ENCODE measurements at regions not wholly inside any gene's neighbourhood (a gene's known extent, or its start where the extent isn't known, plus 50 kb on each side); places are given as distances from the start of the nearest gene placed in this dataset.

DNA sequence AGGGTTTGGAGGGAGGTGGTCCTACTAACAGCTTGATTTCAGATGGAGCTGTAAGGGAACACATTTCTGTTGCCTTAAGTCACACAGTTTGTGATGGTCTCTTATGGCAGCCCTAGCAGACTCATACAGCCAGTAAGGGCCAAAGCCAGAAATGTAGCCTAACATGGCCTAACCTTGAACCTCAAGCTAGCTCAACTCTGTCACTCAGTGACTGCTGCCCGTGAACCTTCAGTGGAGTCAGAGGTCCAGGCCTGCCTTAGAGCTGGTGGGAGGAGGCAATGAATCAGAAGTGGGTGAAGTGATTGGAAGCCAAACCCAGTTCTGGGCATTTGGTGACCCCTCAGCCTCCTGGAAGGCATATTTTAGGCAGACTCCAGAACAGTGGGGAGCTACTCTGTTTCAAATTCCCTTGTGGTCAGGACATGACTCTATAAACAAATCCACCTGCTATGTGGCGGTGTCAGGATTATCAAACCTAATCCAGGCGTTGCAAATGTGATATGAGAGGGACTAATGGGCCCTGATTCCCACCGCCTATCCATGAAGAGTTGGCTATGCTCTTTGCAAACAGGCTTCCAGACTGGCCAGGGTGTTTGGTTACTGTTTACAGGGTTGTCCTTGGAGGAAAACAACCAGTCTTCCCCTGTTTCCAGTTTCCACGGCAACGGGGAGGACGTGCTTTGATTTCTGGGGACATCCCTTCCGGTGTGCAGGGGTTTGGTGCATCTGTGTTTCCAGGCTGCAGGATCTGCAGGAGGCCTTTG lies 105.9 kb upstream of the AGBL1 start:
- no peak for TF ChIP-seq ZBTB7A (IDR thresholded peaks at IDR 0.05; ENCODE audit: low read depth)
- TF ChIP-seq TAF1 (IDR thresholded peaks at IDR 0.05; ENCODE audit: low read depth): no peak
- no peak for TF ChIP-seq CEBPB (IDR thresholded peaks at IDR 0.05)
- no peak for TF ChIP-seq TCF12 (IDR thresholded peaks at IDR 0.05; ENCODE audit: low read depth)
- TF ChIP-seq CREB1 (IDR thresholded peaks at IDR 0.05; ENCODE audit: low read depth): no peak
- TF ChIP-seq RAD21 (IDR thresholded peaks at IDR 0.05; ENCODE audit: low read depth): no peak
- TF ChIP-seq FOXM1 (IDR thresholded peaks at IDR 0.05; ENCODE audit: borderline replicate concordance, low read depth): no peak
- TF ChIP-seq EGR1 (IDR thresholded peaks at IDR 0.05): no peak
- TF ChIP-seq, protein P1, sequence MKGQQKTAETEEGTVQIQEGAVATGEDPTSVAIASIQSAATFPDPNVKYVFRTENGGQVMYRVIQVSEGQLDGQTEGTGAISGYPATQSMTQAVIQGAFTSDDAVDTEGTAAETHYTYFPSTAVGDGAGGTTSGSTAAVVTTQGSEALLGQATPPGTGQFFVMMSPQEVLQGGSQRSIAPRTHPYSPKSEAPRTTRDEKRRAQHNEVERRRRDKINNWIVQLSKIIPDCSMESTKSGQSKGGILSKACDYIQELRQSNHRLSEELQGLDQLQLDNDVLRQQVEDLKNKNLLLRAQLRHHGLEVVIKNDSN (IDR thresholded peaks at IDR 0.05): no peak
- TF ChIP-seq TEAD4 (IDR thresholded peaks at IDR 0.05): no peak
- TF ChIP-seq, protein P2, sequence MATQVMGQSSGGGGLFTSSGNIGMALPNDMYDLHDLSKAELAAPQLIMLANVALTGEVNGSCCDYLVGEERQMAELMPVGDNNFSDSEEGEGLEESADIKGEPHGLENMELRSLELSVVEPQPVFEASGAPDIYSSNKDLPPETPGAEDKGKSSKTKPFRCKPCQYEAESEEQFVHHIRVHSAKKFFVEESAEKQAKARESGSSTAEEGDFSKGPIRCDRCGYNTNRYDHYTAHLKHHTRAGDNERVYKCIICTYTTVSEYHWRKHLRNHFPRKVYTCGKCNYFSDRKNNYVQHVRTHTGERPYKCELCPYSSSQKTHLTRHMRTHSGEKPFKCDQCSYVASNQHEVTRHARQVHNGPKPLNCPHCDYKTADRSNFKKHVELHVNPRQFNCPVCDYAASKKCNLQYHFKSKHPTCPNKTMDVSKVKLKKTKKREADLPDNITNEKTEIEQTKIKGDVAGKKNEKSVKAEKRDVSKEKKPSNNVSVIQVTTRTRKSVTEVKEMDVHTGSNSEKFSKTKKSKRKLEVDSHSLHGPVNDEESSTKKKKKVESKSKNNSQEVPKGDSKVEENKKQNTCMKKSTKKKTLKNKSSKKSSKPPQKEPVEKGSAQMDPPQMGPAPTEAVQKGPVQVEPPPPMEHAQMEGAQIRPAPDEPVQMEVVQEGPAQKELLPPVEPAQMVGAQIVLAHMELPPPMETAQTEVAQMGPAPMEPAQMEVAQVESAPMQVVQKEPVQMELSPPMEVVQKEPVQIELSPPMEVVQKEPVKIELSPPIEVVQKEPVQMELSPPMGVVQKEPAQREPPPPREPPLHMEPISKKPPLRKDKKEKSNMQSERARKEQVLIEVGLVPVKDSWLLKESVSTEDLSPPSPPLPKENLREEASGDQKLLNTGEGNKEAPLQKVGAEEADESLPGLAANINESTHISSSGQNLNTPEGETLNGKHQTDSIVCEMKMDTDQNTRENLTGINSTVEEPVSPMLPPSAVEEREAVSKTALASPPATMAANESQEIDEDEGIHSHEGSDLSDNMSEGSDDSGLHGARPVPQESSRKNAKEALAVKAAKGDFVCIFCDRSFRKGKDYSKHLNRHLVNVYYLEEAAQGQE (IDR thresholded peaks at IDR 0.05; ENCODE audit: low read depth): no peak
- no peak for TF ChIP-seq EP300 (IDR thresholded peaks at IDR 0.05; ENCODE audit: borderline replicate concordance)
- TF ChIP-seq YY1 (IDR thresholded peaks at IDR 0.05; ENCODE audit: low read depth): no peak
- TF ChIP-seq NFIC (IDR thresholded peaks at IDR 0.05): no peak
- no peak for TF ChIP-seq MAX (IDR thresholded peaks at IDR 0.05)

GRCh38 chr15:85974348-85974705 lies 105.3 kb upstream of the AGBL1 start:
- no peak for TF ChIP-seq EP300 (IDR thresholded peaks at IDR 0.05; ENCODE audit: borderline replicate concordance)
- TF ChIP-seq CEBPB (IDR thresholded peaks at IDR 0.05): no peak
- TF ChIP-seq EGR1 (IDR thresholded peaks at IDR 0.05): no peak
- TF ChIP-seq, protein P1 (IDR thresholded peaks at IDR 0.05): no peak
- no peak for TF ChIP-seq RAD21 (IDR thresholded peaks at IDR 0.05; ENCODE audit: low read depth)
- no peak for TF ChIP-seq TAF1 (IDR thresholded peaks at IDR 0.05; ENCODE audit: low read depth)
- no peak for TF ChIP-seq YY1 (IDR thresholded peaks at IDR 0.05; ENCODE audit: low read depth)
- no peak for TF ChIP-seq NFIC (IDR thresholded peaks at IDR 0.05)
- TF ChIP-seq FOXM1 (IDR thresholded peaks at IDR 0.05; ENCODE audit: borderline replicate concordance, low read depth): no peak
- no peak for TF ChIP-seq TCF12 (IDR thresholded peaks at IDR 0.05; ENCODE audit: low read depth)
- TF ChIP-seq CREB1 (IDR thresholded peaks at IDR 0.05; ENCODE audit: low read depth): no peak
- no peak for TF ChIP-seq TEAD4 (IDR thresholded peaks at IDR 0.05)

GRCh38 chr15:85974742-85975141 lies 104.9 kb upstream of the AGBL1 start:
- no peak for TF ChIP-seq NFIC (IDR thresholded peaks at IDR 0.05)
- no peak for TF ChIP-seq YY1 (IDR thresholded peaks at IDR 0.05; ENCODE audit: low read depth)
- no peak for TF ChIP-seq EP300 (IDR thresholded peaks at IDR 0.05; ENCODE audit: borderline replicate concordance)
- TF ChIP-seq, protein P1 (IDR thresholded peaks at IDR 0.05): no peak
- TF ChIP-seq, protein P2 (IDR thresholded peaks at IDR 0.05; ENCODE audit: low read depth): no peak
- no peak for TF ChIP-seq CREB1 (IDR thresholded peaks at IDR 0.05; ENCODE audit: low read depth)
- no peak for TF ChIP-seq ZBTB7A (IDR thresholded peaks at IDR 0.05; ENCODE audit: low read depth)
- TF ChIP-seq TAF1 (IDR thresholded peaks at IDR 0.05; ENCODE audit: low read depth): no peak
- no peak for TF ChIP-seq EGR1 (IDR thresholded peaks at IDR 0.05)
- no peak for TF ChIP-seq FOXM1 (IDR thresholded peaks at IDR 0.05; ENCODE audit: borderline replicate concordance, low read depth)
- no peak for TF ChIP-seq RAD21 (IDR thresholded peaks at IDR 0.05; ENCODE audit: low read depth)
- TF ChIP-seq TCF12 (IDR thresholded peaks at IDR 0.05; ENCODE audit: low read depth): no peak
- TF ChIP-seq TEAD4 (IDR thresholded peaks at IDR 0.05): no peak
- TF ChIP-seq MAX (IDR thresholded peaks at IDR 0.05): no peak
- no peak for TF ChIP-seq CEBPB (IDR thresholded peaks at IDR 0.05)

DNA sequence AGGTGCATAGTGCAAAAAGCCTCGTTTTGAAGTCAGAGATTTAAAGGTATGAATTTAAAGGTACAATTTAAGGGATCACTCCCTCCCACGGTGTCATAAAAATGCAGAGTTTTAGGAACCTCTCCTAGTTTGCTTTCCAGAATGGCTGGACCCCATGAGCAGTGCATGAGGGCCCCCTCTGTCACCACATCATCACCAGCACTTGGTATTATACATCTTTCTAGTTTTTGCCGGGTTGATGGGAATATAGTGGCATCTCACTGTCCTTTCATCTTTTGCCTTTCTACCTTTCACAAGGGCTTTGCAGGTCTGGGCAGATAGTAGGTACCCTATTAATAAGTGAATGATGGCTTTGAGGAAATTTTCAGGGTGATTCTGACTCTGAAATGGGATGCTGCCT lies 103.6 kb upstream of the AGBL1 start:
- no peak for TF ChIP-seq TCF12 (IDR thresholded peaks at IDR 0.05; ENCODE audit: low read depth)
- TF ChIP-seq EP300 (IDR thresholded peaks at IDR 0.05; ENCODE audit: borderline replicate concordance): no peak
- no peak for TF ChIP-seq CREB1 (IDR thresholded peaks at IDR 0.05; ENCODE audit: low read depth)
- no peak for TF ChIP-seq MAX (IDR thresholded peaks at IDR 0.05)
- TF ChIP-seq FOXM1 (IDR thresholded peaks at IDR 0.05; ENCODE audit: borderline replicate concordance, low read depth): no peak
- TF ChIP-seq CEBPB (IDR thresholded peaks at IDR 0.05): no peak

DNA sequence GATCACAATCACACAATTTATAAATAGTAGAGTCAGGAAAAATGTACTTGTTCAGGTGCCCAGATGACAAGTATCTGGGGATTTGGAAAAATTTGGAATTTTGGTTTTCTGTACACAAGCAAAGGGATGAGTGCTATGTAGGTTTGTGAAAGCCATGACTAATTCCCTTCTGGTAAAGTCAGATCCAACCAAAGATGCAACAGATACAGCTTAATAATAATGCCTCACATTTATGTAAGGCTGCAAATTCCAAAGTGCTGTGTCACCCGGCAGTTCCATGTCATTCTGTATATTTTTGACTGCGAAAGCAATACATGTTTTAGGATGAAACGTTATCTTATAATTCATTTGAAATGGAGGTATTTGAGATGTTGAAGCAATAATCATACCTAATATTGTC lies 102.7 kb upstream of the AGBL1 start:
- TF ChIP-seq RAD21 (IDR thresholded peaks at IDR 0.05; ENCODE audit: low read depth) (no peak), EP300 (IDR thresholded peaks at IDR 0.05; ENCODE audit: borderline replicate concordance) (no peak), TEAD4 (IDR thresholded peaks at IDR 0.05) (no peak), YY1 (IDR thresholded peaks at IDR 0.05; ENCODE audit: low read depth) (no peak), TAF1 (IDR thresholded peaks at IDR 0.05; ENCODE audit: low read depth) (no peak), CEBPB (IDR thresholded peaks at IDR 0.05) (no peak), EGR1 (IDR thresholded peaks at IDR 0.05) (no peak), NFIC (IDR thresholded peaks at IDR 0.05) (no peak), MAX (IDR thresholded peaks at IDR 0.05) (no peak), FOXM1 (IDR thresholded peaks at IDR 0.05; ENCODE audit: borderline replicate concordance, low read depth) (no peak), ZBTB7A (IDR thresholded peaks at IDR 0.05; ENCODE audit: low read depth) (no peak)
- TF ChIP-seq, protein P1 (IDR thresholded peaks at IDR 0.05): no peak

Data from Ishikawa (cell line).